Effector CD4-positive, alpha-beta T cell (primary cell): ENCODE measurements at regions not wholly inside any gene's neighbourhood (a gene's known extent, or its start where the extent isn't known, plus 50 kb on each side); places are given as distances from the start of the nearest gene placed in this dataset.

Source experiments
- DNase-seq: peaks from one replicate; pipeline ENCODE4 v3.0.0-alpha.2; 2020

DNA sequence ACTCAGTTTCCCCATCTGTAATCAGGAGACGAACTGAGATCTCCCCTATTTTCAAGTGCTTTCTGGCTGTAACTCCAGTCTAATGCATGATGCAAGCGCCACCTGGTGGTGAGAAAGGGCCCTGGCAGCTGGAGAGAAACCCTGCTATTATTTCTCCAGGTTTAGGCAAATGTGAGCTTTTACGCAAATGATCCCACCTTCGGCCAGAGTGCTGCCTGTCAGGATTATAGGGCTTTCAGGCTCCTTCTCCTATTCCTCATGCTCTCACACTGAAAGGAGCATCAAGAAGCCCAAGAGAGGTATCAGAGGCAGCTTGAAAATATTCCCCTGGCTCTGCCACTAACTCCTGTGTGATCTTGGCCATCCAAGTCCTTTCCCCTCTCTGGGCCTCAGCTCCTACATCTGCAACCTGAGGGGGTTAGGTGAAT lies 93.9 kb upstream of the RASGRF1 start:
- DNase-seq, result peak; percentile 59

DNA sequence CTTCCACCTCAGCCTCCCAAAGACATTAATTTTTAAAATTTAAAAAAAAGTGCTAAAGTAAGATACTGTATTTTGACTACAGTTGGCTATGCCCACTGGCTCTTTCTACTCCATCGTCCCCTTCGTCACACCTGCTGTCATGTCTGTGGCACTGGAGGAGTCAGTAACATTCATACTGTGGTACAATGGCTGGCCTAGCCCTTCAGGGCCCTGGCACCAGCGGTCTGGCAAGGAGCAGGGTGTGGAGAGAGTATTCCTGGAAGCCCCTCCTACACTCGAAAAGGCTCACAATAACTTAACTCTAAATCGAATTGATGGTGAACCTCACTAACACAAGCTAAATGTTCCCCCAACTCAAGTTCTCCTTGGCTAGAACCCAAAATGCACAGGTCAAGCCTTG lies 89.7 kb upstream of the RASGRF1 start:
- DNase-seq, result no peak

DNA sequence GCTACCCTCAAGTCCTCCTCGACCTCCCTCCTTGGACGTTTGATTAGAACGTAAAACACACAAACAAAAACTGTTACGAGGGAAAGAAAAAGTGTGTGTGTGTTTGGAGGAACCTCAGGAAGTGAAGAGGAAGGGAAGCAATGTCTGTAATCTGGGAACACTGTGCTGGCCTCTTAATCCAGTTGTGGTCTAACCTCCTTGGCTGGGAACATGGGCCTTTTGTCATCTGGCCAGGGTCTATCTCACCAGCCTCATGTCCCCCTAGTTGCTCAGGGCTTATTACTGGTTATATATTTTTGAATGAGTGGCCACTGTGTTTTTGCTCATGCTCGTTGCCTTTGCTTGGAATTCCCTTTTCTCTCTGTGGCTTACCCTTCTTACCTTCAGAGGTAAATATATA lies 89.0 kb upstream of the RASGRF1 start:
- DNase-seq, result no peak

DNA sequence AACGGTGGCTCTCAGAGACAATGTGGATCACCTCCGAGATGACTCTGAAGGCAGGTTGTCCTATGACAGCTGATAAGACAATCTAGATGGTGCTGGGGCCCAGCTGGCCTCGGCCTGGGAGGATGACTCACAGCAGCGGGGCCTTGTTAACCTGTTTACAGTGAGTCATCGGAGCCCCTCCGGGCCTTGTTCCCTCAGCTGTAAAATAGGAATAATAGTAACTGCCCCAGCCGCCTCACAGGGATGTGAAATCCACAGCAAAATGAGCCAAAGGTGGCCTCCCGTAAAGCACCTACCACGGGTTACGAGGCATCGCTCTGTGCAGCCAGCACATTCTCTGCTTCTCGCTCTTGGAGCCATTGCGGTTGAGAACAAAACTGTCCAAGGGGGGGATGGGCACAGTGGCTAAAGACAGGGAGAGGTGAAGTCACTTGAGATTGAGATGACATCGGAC lies 88.6 kb upstream of the RASGRF1 start:
- DNase-seq, result no peak

DNA sequence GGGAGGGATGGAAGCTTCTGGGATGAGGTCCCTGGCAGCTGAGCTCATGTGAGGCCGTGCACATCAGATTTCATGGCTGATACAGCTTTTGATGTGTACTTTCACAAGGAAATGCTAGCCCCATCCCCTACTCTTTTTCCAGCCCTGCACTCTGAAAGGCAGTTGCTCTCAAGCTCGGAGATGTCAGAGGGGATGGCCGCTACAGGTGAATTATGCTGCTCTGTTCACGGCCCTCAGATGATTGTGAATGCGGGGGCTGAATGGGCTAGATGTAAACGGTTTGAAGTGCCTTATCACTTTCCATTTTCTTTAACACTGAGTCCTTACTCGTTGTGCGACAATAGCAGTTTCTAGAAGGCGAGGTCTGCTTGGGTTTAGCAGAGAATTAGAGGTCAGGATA lies 88.0 kb upstream of the RASGRF1 start:
- no peak for DNase-seq

DNA sequence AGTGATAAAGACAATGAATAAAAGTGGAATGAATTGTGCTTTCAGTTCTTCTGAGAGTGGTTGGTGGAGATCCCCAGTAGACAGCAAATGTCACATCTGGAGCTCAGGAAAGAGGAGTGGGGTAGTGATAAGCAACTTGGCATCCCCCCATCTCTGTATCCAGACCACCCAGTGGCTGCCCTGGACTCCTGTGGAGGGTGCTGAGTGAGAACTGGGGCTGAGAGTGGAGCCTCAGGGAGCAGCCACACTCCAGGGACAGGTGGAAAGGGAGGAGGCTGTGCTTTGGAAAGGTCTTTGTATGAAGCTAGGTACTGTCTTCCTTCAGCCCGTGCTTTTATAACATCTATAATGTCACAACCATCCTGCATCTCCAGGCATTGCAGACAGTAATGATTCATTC lies 85.6 kb upstream of the RASGRF1 start:
- DNase-seq, result no peak

DNA sequence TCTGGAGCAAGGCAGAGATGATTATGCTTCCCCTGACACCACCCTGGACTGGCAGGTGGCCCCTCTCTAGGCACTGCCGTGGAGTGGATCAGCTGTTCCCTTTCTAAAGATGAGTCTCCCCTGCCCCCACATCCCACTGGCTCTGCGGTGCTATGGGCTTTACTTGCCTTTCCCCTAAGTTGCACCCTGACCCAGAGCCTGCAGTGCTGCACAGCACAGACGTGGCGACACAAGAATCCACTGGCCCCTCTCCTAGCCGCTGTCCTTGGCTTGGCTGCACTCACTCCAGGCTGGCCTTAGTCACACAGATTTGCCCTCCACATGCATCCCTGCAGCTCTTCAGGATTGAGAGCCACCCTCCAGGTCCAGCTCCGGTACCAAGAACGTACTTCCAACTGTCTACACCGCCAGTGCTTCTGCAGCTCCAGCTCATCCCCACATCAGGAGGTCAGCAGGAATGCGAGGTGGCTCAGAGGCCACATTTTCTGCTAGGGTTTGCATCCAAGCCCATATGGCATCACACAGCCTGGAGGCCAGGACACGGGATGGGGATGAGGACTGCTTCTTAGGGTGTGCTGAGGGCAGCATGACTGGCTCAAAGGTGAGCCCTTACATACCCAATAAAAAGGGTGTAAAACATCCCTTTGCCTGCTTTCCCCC lies 82.4 kb upstream of the RASGRF1 start:
- DNase-seq, result no peak

DNA sequence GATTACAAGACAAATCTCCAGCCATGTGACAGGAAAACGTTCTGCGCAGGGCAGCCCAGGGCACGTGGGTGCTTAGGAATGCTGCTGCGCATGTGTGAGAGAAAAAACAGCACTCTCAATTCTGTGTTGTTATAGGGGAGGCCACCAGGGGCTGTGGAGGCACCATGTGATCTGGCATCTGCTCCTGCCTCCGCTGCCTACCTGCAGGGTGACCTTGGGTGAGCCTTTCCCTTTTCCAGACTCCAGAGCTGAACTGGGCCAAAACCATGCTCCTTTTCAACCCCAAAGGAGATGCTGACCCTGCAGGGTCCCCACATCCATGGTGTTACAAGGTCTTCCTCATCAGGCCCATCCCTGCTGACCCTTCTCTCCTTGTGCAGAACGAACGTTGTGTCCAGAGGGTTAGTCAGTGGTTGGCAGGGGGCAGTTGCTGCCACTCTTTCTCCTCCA lies 81.5 kb upstream of the RASGRF1 start:
- no peak for DNase-seq

DNA sequence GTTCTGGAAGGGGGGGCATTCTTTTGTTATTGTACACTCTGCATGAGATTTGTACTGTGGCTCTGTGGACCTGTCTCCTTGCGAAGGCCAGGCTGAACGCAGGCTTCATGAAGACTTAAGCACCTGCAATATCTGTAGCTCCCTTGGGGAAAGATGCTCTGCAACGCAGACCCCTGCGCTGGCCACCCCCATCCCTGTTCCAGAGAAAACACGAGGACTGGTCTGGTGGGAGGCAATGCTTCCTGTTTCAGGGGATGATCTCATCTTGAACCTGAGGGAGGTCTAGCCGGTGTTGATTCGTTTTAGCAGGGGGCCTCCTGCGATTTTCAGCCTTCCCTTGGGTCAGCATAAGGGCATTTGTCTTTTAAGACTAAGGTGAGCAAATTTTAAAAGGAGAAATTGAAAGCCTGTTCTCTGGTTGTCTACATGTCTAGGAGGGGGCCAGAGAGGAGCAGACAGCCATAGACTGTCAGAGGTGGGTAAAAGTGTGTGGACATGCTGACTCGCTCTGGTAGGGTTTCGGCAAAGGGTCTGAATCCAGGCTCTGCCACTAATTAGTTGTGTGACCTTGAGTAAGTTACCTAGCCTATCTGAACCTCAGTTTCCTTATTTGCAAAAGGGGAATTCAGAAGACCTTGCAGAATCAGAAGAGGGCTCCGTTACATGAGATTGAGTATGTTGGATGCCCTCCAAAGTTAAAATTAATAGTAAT lies 80.9 kb upstream of the RASGRF1 start:
- DNase-seq, result no peak

DNA sequence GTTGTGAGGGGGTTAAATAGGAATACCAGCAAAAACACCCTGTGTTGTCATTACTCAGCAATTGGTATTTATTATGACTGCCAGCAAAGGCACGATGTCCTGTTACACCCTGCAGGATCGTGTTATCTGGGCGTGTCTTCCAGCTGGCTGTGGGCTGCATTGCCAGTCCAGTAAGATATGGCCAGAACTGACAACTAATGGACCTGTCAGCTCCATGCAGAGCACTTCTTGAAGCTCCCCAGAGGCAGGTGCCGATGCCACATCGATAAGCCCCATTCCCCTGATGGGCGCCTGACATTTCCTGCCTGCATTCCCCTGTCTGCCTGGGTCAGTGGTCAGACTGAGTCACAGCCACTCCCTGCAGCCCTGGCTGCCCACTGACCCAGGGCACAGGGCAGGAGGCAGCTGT lies 79.7 kb upstream of the RASGRF1 start:
- no peak for DNase-seq

DNA sequence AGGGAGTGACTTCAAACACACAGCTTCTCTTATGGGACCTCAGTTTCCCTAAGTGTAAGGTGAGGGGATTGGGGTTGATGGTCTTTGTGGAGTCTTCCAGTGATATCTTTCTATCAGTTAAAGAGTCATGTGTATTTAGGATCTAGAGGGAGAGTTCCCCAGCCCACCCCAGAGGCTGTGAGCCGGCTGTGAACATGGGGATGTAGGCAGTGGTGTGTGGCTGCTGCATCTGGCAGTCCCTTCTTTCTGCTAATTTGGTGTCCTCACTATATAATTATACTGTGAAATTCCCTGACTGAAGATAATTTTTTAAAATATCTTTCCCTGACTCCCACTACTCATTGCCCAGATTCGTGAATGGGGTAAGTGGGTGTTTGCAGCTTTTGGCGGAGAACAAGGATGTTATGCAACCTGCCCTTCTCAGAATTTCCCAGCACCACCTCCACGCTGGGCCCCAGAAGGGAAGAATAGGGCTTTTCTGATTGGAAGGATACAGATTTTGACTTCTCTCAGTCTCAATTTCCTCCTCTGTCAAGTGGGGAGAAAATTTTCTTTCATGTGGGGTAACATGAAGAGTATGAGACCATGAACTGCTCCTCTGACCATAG lies 79.0 kb upstream of the RASGRF1 start:
- no peak for DNase-seq

DNA sequence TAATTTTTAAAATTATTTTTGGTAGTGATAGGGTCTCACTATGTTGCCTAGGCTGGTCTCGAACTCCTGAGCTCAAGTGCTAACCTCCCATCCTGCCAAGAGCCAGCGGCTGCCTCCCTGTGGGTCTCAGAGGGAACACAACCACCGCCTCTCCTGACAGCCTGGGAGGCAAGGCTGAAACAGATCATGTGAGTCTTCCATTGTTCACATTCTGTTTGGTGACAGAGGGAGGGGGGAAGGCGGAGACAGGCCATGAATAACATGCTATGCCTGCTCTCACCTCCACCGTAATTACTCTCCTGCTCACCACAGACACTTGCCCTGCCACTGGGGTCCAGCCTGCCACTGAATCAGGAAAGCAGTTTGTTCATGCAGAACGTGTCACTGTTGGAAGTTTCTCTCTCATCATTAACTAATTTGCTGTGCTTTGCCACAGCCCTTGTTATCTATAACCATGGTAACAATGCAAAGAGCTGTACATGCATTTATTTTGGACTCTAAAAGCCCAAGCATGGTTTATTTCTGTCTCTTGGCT lies 78.4 kb upstream of the RASGRF1 start:
- no peak for DNase-seq

DNA sequence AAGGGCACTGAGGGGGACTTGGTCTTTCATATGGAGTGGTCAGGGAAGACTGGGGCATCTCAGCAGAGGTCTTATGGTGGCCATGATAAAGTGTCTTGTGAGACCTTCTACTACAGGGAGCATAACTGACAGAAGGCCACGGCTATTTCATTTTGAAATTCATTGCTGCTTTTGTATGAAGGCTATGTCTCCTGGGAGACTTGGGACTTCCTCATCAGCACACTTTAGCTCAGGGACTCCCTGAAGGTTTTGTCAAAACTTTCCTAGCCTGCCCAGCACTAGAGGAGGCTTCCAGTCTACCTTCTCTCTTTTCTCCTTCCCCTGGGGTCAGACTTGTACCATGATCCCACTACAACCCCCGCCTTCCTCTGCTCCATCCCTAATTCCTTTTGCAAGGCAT lies 77.2 kb upstream of the RASGRF1 start:
- no peak for DNase-seq

DNA sequence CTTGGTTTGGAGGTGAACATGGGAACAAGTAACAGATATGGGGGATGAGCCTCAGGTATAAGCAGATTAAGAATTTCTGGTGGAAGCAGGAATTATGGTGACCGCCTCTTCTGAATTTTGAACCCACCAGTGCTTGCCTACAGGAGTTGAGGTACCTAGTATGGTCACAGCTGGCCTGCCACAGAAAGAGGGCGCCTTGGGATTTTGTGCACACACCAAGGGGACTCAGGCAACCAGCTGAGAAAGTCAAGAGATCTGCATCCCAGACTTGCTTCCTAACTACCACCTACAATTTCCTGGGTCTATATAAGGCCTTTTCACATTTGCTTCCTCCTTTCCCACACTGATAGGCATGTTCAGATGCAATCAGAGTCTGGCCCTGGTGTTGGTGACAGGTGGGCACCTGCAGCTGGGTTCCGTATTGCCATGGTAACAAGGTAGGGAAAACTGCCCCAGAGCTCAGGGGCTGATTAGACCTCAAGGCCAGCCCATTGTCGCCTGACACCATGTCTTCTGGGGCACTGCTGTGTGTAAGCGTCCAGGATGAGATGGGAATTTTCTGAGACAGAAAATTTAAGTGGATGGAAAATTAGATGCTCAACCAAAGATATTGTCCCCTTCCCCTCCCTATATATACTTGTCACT lies 75.9 kb upstream of the RASGRF1 start:
- no peak for DNase-seq

DNA sequence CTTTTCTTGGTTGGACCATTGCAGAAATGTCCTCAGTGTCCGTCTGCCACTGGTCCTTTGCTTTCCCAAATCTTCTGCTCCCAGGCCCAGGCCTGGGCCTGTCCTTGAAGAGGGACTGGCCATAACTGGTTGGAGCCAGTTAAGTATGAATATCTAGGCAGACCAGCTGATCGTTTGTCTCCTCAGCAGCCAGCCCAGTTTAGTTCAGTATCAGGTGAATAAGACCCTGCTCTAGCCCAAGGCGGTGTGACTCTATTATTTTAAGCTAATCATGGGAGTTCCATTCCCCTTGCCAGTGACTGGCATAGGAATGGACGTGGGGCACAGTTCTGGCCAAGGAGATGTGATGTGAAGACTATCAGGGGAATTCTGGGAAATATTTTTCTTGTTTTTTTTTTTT lies 73.9 kb upstream of the RASGRF1 start:
- DNase-seq, result no peak

DNA sequence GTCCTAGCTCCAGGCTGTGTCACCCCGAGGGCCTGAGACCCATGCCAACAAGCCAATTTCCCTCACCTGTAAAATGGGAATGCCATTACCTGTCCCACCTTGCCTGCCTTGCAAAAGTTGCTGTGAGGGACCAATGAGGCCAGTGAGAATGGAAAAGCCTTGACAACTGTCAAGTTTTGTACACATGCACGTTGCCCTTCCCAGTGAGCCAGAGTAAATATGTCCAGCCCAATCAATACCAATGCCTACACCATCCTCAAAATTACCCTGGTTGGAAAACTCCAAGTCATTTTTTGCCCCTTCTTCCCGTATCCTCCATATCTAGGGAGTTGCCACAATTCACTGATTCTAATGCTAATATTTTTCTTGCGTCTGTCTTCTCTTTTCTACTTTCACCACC lies 73.5 kb upstream of the RASGRF1 start:
- DNase-seq, result no peak

DNA sequence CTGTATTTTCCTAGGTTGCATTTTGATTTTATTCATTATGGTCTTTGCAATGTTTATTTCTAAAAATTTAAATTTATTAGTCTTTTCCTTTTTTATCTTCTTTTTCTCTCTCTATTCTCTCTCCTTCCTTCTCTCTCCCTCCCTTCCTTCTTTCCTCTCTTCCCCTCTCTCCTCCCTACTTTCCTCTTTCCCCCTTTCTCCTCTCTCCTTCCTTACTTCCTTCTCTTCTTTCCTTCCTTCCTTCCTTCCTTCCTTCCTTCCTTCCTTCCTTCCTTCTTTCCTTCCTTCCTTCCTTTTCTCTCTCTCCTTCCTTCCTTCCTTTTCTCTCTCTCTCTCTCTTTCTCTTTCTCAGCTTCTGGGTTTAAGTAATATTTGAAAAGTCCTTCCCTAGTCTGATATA lies 72.8 kb upstream of the RASGRF1 start:
- DNase-seq, result no peak

DNA sequence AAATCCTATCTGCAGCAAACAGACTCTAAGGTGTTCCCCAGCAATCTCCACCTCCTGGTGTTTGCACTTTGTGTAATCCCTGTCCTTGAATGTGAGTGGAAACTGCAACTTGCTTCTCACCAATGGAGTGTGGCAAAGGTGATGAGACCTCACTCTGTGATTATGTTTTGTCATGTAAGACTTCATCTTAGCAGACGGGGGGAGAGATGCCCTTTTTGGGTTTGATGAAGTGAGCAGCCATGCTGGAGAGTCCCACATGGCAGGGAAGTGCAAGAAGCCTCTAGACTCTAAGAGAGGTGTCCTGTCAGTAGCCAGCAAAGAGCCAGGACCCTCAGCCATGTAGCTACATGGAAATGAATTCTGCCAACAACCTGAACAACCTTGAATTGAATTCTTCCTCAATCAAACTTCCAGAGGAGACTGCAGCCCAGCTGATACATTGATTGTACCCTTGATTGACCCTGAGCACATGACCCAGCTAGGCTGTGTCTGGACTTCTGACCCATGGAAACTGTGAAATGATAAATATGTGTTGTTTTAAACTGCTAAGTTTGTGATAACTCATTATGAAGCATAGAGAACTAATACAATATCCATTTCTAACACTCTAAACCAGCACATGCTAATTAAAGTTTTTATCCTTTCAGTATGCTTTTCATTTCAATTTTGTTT lies 71.4 kb upstream of the RASGRF1 start:
- no peak for DNase-seq

DNA sequence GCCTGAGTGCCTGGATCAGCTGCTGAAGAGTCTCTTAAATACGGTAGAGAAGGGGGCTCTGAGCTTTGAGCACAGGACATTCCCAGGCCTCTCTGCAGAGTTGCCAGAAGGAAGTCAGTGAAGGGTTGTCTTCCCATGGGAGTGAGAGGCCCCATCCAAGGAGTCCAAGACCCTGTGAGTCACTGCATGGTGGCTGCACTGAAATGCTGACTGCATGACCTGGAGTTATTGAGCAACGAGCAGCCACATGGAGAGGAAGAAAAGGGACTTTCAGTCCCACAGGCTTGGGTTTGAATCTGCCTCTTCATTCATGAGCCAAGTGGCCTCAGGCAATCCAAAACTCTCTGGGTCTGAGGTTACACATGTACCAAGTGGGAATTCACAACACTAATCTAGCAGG lies 69.6 kb upstream of the RASGRF1 start:
- DNase-seq, result no peak

DNA sequence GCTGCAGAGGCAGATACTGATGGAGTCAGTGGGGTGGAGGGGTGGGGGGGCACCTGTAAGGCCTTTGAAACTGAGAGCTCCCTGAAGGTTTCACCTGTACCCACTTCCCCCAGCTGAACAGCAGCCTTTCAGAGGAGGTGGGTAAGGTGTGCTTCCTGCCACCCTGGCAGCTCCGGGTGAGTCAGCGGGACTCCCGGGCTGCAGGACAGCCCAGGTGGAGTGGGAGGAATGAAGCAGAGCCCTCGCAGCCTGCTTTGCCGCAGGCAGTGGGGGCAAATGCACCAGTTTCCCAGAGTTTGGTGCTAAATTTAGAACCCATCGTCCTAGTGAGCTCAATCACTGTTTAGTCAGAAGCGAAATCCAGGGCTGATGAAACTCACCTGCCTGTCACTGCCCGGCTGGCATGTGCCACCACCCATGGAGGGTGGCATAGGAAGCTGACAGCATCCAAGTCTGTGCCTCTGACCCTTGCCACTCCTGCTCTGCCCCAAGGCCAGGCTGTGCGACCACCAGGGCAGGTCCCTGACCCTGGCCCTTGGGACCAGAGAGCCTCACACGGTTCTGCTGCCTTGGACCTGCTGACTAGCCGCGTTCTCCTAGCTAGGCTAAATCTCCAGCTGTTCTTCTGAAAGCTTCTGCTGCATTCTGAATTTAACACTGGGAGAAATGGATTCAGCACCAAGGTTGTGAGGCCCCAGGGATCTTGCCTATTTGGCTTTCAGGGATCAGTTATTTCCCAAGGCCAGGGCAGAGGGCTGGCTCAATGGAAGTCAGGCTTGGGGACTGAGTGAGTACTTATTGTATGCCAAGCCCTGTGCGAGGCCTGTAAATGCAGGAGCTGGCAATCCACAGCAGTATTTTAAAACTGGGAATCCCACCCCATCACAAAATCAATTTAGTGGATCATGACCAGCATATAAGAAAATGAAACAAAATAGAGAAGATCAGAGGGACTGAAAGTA lies 67.3 kb upstream of the RASGRF1 start:
- DNase-seq, result no peak

DNA sequence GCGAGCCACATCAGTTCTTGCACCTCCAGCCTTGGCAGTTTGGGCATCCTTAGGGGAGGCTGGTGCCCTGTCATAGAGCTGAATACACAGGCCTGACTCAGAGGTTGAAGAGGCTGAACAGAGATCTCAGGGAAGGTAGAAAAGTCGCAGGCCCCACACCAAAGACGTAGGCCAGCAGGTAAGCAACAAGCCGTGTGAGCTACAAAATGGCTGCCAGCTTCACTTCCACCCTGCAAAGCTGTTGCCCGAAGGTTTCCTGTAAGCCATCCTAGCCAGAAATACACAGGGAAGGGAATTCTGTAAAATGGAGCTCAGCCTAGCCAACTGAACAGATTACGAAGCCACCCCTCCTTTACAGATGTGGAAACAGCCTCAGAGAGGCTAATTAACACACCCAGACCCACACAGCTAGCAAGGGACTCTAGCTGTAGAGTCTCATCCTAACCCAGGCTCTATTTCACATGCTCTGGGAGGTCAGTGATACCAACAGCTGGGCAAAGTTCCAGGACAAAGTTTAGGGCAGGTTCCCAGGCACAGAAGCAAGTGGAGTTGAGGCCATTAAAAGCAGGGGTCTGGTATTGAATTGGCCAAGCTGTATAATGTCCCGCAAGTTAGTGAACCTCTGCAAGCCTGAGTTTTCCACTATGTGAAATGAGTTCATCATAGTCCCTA lies 66.3 kb upstream of the RASGRF1 start:
- DNase-seq, result no peak
